ENCODE measurements at regions not wholly inside any gene's neighbourhood (a gene's known extent, or its start where the extent isn't known, plus 50 kb on each side); places are given as distances from the start of the nearest gene placed in this dataset.

DNA sequence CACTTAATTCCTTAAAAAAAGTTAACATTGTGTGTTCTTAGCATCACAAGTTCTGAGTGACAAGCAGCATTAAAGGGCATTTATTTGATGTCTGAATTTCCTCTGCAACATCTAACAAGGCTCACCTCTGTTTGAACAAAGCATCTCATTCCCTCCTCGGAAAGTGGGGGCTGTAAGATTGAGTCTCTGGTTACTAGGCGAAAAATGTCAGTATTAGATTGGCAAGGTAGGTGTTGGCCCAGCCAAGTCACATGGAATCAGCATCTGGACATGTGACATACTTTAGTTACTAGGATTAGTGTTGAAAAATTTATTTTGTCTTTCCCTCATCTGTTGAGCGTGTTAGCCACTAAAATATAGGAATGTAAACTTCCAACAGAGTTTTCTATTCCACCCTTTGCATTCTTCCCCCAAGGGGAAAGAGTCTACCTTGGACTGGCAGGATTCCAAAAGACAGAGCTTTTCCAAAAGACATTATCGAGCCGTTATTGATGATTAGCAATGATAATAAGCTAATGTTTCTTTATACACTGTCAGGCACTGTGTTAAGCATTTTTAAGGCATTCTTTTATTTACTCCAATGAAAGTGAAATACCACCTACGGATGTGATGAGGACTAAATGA, 194.9 kb upstream of the BTG1 start:
- H3K27me3 ChIP-seq (ENCODE audit: control insufficient read depth, insufficient read depth, low read length) = no peaks in the 10 kb centered on the region
- H3K36me3 ChIP-seq (ENCODE audit: control insufficient read depth, insufficient read depth, low read length) = no peaks in the 10 kb centered on the region
- H3K4me3 ChIP-seq (ENCODE audit: low read length) = no peak overlapping the region
- no peak overlapping the region for H3K27ac ChIP-seq (ENCODE audit: low read depth, low read length)
- no peak overlapping the region for H3K9ac ChIP-seq (ENCODE audit: low read length)
- no peaks in the 10 kb centered on the region for H3K4me1 ChIP-seq (ENCODE audit: control insufficient read depth, insufficient read depth, low read length)

DNA sequence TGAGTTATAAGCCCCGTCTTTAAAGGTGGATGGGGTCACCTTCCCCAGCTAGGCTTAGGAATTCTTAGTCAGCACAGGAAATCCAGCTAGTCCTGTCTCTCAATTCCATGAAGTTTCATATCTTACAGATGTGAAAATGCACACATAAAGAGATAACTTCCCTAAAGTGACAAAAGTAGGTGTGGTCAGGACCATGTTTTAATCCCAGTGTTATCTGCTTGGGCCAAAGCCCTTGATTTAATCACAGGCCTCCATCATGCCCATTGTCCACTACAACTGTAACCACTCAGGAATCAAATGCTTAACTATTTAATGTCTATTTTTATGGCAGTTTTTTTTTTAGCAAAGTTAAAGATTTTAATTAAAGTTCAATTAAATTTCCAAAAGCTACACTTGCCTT, 194.4 kb upstream of the BTG1 start:
- no peaks in the 10 kb centered on the region for H3K27me3 ChIP-seq (ENCODE audit: control insufficient read depth, insufficient read depth, low read length)
- H3K27ac ChIP-seq (ENCODE audit: low read depth, low read length) = no peak overlapping the region
- H3K9ac ChIP-seq (ENCODE audit: low read length) = no peak overlapping the region
- no peak overlapping the region for H3K4me3 ChIP-seq (ENCODE audit: low read length)
- no peaks in the 10 kb centered on the region for H3K4me1 ChIP-seq (ENCODE audit: control insufficient read depth, insufficient read depth, low read length)
- H3K36me3 ChIP-seq (ENCODE audit: control insufficient read depth, insufficient read depth, low read length) = no peaks in the 10 kb centered on the region

DNA sequence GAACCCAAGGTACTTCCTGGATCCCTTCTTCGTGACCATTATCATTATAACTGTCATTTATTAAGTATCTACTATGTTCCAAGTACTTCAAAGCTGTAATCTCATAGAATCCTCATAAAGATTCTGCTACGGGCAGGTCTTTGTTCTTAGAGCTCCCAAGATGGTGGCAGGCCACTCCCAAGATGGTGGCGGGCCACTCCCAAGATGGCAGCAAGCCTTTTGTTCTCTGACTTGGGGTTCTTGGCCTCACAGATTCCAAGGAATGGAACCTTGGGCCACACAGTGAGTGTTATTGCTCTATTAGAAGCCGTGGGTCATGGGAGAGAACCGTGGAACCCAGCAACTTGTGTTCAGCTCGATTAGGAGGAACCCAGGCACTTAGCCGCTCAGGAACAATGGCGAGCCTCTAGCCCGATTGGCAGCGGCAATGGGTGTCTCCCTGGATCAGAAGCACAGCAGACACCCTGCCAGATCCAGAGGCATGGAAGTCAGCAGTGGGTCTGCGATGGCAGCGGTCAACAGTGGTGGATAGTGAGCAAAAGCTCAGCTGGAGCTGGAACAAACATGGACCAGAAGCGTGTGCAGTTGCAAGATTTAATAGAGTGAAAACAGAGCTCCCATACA, 193.7 kb upstream of the BTG1 start:
- no peak overlapping the region for H3K27ac ChIP-seq (ENCODE audit: low read depth, low read length)
- no peak overlapping the region for H3K9ac ChIP-seq (ENCODE audit: low read length)

DNA sequence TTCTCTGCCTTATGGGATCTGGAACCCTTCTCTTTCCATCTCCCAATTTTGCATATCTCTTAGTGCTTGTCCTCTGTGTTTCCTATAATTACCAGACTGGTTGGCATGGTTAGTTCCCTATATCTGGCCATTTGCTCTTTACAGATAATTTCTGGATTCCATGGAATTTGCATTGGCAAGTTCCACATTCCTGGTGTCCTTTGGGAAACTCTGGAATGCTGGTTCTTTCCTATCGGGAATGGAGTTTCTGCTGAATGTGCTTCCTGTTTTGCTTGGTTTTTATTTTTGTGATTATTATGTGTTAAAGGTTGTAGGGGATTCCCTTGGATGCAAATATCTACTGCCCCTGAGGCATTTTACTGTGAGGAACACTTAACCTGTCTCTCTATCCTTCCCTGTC, 193.0 kb upstream of the BTG1 start:
- no peak overlapping the region for H3K9ac ChIP-seq (ENCODE audit: low read length)
- no peaks in the 10 kb centered on the region for H3K36me3 ChIP-seq (ENCODE audit: control insufficient read depth, insufficient read depth, low read length)
- no peak overlapping the region for H3K27ac ChIP-seq (ENCODE audit: low read depth, low read length)
- H3K4me3 ChIP-seq (ENCODE audit: low read length) = no peak overlapping the region
- no peaks in the 10 kb centered on the region for H3K4me1 ChIP-seq (ENCODE audit: control insufficient read depth, insufficient read depth, low read length)
- no peaks in the 10 kb centered on the region for H3K27me3 ChIP-seq (ENCODE audit: control insufficient read depth, insufficient read depth, low read length)

More for the DNA sequence above, 193.7 kb upstream of the BTG1 start:
- Histone ChIP-seq H3K27me3 (ENCODE audit: control insufficient read depth, insufficient read depth, low read length) (no peaks in the 10 kb centered on the region), H3K4me3 (ENCODE audit: low read length) (no peak overlapping the region), H3K4me1 (ENCODE audit: control insufficient read depth, insufficient read depth, low read length) (no peaks in the 10 kb centered on the region), H3K36me3 (ENCODE audit: control insufficient read depth, insufficient read depth, low read length) (no peaks in the 10 kb centered on the region)

DNA sequence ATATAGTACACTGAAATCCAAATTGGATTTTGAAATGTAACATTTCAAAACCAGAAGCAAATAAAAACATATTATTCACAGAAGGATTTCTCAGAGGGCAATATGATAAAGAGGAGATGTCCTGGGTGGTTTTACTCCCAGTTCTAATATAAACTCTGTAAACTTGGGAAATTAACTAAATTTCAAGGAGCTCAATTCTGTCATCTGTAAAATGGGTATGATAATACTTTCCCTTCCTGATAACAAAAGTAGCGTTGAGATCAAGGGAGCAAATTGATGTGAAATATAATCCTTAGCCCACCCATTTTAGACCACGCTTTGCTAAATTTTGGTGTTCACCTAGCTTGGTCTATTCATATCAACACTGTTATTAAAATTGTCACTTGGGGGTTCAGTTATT, 192.5 kb upstream of the BTG1 start:
- Histone ChIP-seq H3K4me1 (ENCODE audit: control insufficient read depth, insufficient read depth, low read length) (no peaks in the 10 kb centered on the region), H3K4me3 (ENCODE audit: low read length) (no peak overlapping the region), H3K27ac (ENCODE audit: low read depth, low read length) (no peak overlapping the region), H3K9ac (ENCODE audit: low read length) (no peak overlapping the region), H3K36me3 (ENCODE audit: control insufficient read depth, insufficient read depth, low read length) (no peaks in the 10 kb centered on the region), H3K27me3 (ENCODE audit: control insufficient read depth, insufficient read depth, low read length) (no peaks in the 10 kb centered on the region)

DNA sequence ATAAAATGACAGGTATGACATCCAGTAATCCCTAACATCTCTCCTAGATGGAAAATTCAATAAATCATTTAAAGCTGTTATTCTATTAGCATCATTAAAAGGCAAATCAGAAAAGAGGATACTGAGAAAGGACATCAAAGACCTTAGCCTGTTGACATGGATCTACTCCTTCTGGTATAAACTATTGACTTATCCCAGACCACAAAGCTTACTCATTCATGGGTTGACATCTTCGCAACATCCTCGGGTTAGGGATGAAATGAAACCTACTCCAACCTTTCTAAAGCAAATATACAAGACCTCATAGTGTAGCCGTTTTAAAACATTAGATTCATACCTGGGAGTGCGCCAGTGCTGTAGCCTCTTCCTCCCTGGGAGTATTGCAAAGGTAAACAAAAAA, 191.5 kb upstream of the BTG1 start:
- no peaks in the 10 kb centered on the region for H3K4me1 ChIP-seq (ENCODE audit: control insufficient read depth, insufficient read depth, low read length)
- no peaks in the 10 kb centered on the region for H3K27me3 ChIP-seq (ENCODE audit: control insufficient read depth, insufficient read depth, low read length)
- H3K27ac ChIP-seq (ENCODE audit: low read depth, low read length) = no peak overlapping the region
- H3K4me3 ChIP-seq (ENCODE audit: low read length) = no peak overlapping the region
- no peaks in the 10 kb centered on the region for H3K36me3 ChIP-seq (ENCODE audit: control insufficient read depth, insufficient read depth, low read length)
- H3K9ac ChIP-seq (ENCODE audit: low read length) = no peak overlapping the region

DNA sequence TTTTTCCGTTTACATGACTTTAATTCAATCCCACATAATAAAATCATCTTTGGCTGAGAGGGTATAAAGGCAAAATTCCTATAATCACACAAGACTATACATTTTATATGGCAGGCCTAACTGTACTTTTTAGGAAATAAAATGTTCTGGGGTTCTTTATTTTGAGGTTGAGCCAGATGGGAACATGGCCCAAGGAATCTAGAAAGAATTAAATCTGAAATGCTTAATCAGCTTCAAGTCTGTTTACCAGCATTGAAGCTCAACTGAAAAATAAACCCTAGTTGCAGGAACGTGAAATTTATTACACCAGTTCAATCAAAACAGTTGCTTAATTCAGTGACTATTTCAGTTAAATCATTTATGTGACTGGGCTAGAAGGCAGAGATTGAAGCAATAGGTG, 191.0 kb upstream of the BTG1 start:
- Histone ChIP-seq H3K9ac (ENCODE audit: low read length) (no peak overlapping the region), H3K27ac (ENCODE audit: low read depth, low read length) (no peak overlapping the region), H3K4me1 (ENCODE audit: control insufficient read depth, insufficient read depth, low read length) (no peaks in the 10 kb centered on the region), H3K4me3 (ENCODE audit: low read length) (no peak overlapping the region), H3K27me3 (ENCODE audit: control insufficient read depth, insufficient read depth, low read length) (no peaks in the 10 kb centered on the region), H3K36me3 (ENCODE audit: control insufficient read depth, insufficient read depth, low read length) (no peaks in the 10 kb centered on the region)

DNA sequence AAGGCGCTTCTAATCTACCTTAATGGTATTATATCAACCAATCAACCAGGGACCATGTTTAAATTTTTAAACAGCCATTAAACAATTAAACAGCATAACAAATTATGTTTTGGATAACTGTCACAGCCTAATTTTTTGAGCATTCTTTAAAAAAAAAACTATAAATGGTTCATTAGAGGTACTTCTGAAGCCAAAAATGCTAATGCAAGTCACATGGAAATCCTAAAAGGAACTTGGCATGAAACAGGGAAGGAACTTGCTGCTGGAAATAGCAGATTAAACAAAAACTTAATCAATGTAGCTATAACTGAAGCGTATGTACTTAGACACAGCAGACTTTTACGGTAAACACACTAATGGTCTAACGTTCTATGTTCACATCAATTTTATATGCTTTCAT, 190.2 kb upstream of the BTG1 start:
- H3K9ac ChIP-seq (ENCODE audit: low read length) = no peak overlapping the region

DNA sequence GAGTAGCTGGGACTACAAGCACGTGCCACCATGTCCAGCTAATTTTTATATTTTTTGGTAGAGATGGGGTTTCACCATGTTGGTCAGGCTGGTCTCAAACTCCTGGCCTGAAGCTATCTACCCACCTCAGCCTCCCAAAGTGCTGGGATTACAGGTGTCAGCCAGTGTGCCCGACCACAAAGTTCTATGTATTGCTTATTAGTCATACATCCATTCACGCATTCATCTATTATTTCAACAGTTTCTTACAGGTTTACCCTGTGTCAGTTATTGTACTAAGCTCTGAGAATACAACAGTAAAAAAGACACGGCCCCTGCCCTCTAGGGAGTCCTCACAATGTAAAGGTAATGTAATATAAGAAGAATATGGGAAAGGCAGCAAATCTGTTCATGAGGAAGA, 188.9 kb upstream of the BTG1 start:
- no peak overlapping the region for H3K4me3 ChIP-seq (ENCODE audit: low read length)
- no peak overlapping the region for H3K9ac ChIP-seq (ENCODE audit: low read length)
- no peaks in the 10 kb centered on the region for H3K27me3 ChIP-seq (ENCODE audit: control insufficient read depth, insufficient read depth, low read length)
- H3K27ac ChIP-seq (ENCODE audit: low read depth, low read length) = no peak overlapping the region
- no peaks in the 10 kb centered on the region for H3K4me1 ChIP-seq (ENCODE audit: control insufficient read depth, insufficient read depth, low read length)
- H3K36me3 ChIP-seq (ENCODE audit: control insufficient read depth, insufficient read depth, low read length) = no peaks in the 10 kb centered on the region

More for the DNA sequence above, 190.2 kb upstream of the BTG1 start:
- H3K27me3 ChIP-seq (ENCODE audit: control insufficient read depth, insufficient read depth, low read length) = no peaks in the 10 kb centered on the region
- H3K36me3 ChIP-seq (ENCODE audit: control insufficient read depth, insufficient read depth, low read length) = no peaks in the 10 kb centered on the region
- no peak overlapping the region for H3K4me3 ChIP-seq (ENCODE audit: low read length)
- H3K27ac ChIP-seq (ENCODE audit: low read depth, low read length) = no peak overlapping the region
- no peaks in the 10 kb centered on the region for H3K4me1 ChIP-seq (ENCODE audit: control insufficient read depth, insufficient read depth, low read length)

DNA sequence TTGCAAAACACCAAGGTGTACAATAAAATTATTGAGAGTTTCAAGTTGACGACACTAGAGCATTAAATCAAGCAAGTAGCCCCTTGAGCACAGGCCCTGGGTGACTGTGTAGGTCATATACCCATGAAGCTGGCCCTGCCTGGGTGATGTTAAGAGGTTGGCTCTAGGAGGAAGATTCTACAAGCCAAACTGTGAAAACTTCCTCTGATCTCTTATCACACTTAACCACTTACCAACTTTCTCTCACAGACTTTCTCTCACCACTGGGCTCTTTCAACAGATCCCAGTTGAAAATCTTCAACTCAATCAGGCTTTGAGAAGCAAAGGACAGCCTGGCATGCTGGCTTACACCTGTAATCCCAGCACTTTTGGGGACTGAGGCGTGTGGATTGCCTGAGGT, 186.9 kb upstream of the BTG1 start:
- Histone ChIP-seq H3K36me3 (ENCODE audit: control insufficient read depth, insufficient read depth, low read length) (no peaks in the 10 kb centered on the region), H3K4me1 (ENCODE audit: control insufficient read depth, insufficient read depth, low read length) (no peaks in the 10 kb centered on the region), H3K4me3 (ENCODE audit: low read length) (no peak overlapping the region), H3K27me3 (ENCODE audit: control insufficient read depth, insufficient read depth, low read length) (no peaks in the 10 kb centered on the region), H3K9ac (ENCODE audit: low read length) (no peak overlapping the region), H3K27ac (ENCODE audit: low read depth, low read length) (no peak overlapping the region)

DNA sequence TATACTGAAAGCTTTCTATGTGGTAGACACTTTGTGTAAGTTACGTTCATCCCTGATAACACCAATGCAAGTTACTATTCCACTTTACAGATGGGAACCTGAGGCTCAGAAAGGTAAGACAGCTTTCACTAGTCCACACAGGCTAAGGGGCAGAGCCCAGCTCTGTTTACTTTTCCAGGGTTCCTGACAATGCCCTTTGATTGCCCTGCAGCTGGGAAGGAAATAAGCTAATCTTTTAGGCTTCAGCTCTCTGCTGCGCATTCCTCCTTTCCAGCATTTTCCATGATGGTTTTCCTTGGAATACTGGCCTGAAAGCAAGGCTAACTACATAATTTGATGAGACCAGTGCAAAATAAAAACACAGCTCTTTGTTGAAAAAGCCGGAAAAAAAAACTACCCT, 185.7 kb upstream of the BTG1 start:
- no peak overlapping the region for H3K4me3 ChIP-seq (ENCODE audit: low read length)
- no peaks in the 10 kb centered on the region for H3K27me3 ChIP-seq (ENCODE audit: control insufficient read depth, insufficient read depth, low read length)
- H3K36me3 ChIP-seq (ENCODE audit: control insufficient read depth, insufficient read depth, low read length) = no peaks in the 10 kb centered on the region
- no peak overlapping the region for H3K27ac ChIP-seq (ENCODE audit: low read depth, low read length)
- no peak overlapping the region for H3K9ac ChIP-seq (ENCODE audit: low read length)
- H3K4me1 ChIP-seq (ENCODE audit: control insufficient read depth, insufficient read depth, low read length) = no peaks in the 10 kb centered on the region

DNA sequence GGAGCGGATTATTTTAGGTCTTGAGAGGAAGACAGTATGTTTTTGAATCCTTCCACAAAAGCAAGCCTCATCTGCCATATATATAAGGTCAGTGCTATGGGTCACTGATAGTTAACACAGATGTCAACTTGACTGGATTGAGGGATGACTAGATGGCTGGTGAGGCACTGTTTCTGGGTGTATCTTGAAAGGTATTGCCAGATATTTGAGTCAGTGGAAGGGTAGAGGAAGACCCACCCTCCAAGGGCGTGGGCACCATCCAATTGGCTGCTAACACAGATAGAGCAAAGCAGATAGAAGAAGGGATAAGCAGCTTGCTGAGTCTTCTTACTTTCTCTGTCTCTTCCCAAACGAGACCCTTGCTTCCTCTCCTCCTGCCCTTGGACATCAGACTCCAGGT, 185.0 kb upstream of the BTG1 start:
- no peaks in the 10 kb centered on the region for H3K36me3 ChIP-seq (ENCODE audit: control insufficient read depth, insufficient read depth, low read length)
- no peak overlapping the region for H3K9ac ChIP-seq (ENCODE audit: low read length)
- H3K27ac ChIP-seq (ENCODE audit: low read depth, low read length) = no peak overlapping the region
- H3K27me3 ChIP-seq (ENCODE audit: control insufficient read depth, insufficient read depth, low read length) = no peaks in the 10 kb centered on the region
- no peak overlapping the region for H3K4me3 ChIP-seq (ENCODE audit: low read length)
- H3K4me1 ChIP-seq (ENCODE audit: control insufficient read depth, insufficient read depth, low read length) = no peaks in the 10 kb centered on the region

DNA sequence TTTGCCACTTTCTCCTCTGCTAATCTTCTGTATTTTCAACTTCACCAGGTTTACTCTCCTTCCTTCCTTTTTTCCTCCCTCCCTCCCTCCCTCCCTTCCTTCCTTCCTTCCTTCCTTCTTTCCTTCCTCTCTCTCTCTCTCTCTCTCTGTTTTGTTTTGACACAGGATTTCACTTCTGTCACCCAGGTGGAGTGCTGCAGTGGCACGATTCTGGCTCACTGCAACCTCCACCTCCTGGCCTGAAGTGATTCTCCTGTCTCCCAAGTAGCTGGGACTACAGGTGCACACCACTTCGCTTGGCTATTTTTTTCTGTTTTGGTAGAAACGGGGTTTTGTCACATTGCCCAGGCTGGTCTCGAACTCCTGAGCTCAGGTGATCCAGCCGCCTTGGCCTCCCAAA, 181.2 kb upstream of the BTG1 start:
- Histone ChIP-seq H3K4me1 (ENCODE audit: control insufficient read depth, insufficient read depth, low read length) (no peaks in the 10 kb centered on the region), H3K4me3 (ENCODE audit: low read length) (no peak overlapping the region), H3K36me3 (ENCODE audit: control insufficient read depth, insufficient read depth, low read length) (no peaks in the 10 kb centered on the region), H3K27ac (ENCODE audit: low read depth, low read length) (no peak overlapping the region), H3K9ac (ENCODE audit: low read length) (no peak overlapping the region), H3K27me3 (ENCODE audit: control insufficient read depth, insufficient read depth, low read length) (no peaks in the 10 kb centered on the region)

Data from rectal smooth muscle tissue (tissue), 1 donor.